Uterus (tissue), 2 donors: ENCODE measurements at regions not wholly inside any gene's neighbourhood (a gene's known extent, or its start where the extent isn't known, plus 50 kb on each side); places are given as distances from the start of the nearest gene placed in this dataset.

Experiments used
- CTCF ChIP-seq, 4 experiments: fragments of 200-600 bp in 2 of 4; fragments of 450-650 bp in 2 of 4; sonication (generic) in 2 of 4; IDR thresholded peaks; one replicate each; pipeline ENCODE4 v1.5.1; 2016 to 2019; ENCODE audit warnings: antibody characterized with exemption in 4 of 4, mild to moderate bottlenecking in 2 of 4, moderate library complexity in 1 of 4
- POLR2A ChIP-seq, 2 donors: fragments of 450-650 bp; IDR thresholded peaks; one replicate each; pipeline ENCODE4 v1.6.1; 2016; ENCODE audit warnings: antibody characterized with exemption in 2 of 2, mild to moderate bottlenecking in 1 of 2, moderate library complexity in 1 of 2

- TF ChIP-seq CTCF (IDR thresholded peaks at IDR 0.05) (no peak), POLR2A (IDR thresholded peaks at IDR 0.05) (no peak)
These were observed 569.2 kb downstream of the VRK1 start for GRCh38 chr14:97366400-97366799.
